ENCODE measurements at regions not wholly inside any gene's neighbourhood (a gene's known extent, or its start where the extent isn't known, plus 50 kb on each side); places are given as distances from the start of the nearest gene placed in this dataset.

DNA sequence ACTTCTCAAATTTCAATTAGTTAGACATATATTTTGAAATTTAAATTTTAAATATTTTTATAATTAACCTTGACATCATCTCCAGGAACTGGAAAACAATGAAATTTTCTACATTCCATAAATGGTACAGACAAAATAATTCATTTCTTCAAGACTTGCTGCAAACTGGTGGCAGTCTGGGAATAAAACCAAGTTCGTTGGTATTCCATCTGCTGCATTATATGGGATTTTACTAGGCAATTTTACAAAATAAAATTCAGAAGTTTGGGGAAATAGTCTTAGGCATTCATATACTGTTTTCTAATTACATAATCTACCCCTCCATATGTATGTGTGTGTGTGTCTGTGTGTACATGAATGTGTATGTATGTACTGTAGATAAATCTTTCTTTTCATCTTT is 984.6 kb upstream of the KCND2 start:
- H2BK120ac ChIP-seq (ENCODE audit: low read depth, low read length), result no peak overlapping the region
- in situ Hi-C loops (cut with MboI; ENCODE audit: low sequenced_read_pairs) (no loop called here), dilution Hi-C loops (cut with HindIII; ENCODE audit: low sequenced_read_pairs, unreplicated experiment) (no loop called here), intact Hi-C loops (cut with micrococcal nuclease) (no loop called here)
- H3K4ac ChIP-seq (ENCODE audit: low read depth, low read length), result no peak overlapping the region
- H2BK5ac ChIP-seq (ENCODE audit: low read depth, low read length, poor library complexity, severe bottlenecking), result no peak overlapping the region
- no peak overlapping the region for H2AK9ac ChIP-seq (replicated peaks; ENCODE audit: low read depth, low read length, poor library complexity)
- H3K27me3 ChIP-seq (ENCODE audit: control insufficient read depth, insufficient read depth, low read length), result no peaks in the 10 kb centered on the region
- H3K9me3 ChIP-seq (ENCODE audit: control insufficient read depth, insufficient read depth, low read length), result no peaks in the 10 kb centered on the region
- BruUV-seq (replicated peaks), result no TSS peak
- no peak overlapping the region for H2AK5ac ChIP-seq (ENCODE audit: low read depth, low read length)
- no peaks in the 10 kb centered on the region for H3K79me1 ChIP-seq (ENCODE audit: low read depth in 1 of 2, low read length in 2 of 2)
- no peaks in the 10 kb centered on the region for H3K36me3 ChIP-seq (ENCODE audit: control insufficient read depth, insufficient read depth, low read length)
- H4K8ac ChIP-seq (ENCODE audit: low read depth in 2 of 2, low read length in 2 of 2), result no peak overlapping the region
- H3K4me3 ChIP-seq (ENCODE audit: insufficient read depth, low read depth, low read length), result no peak overlapping the region
- H4K20me1 ChIP-seq (ENCODE audit: insufficient read depth, low read length), result no peaks in the 10 kb centered on the region
- H3K4me2 ChIP-seq (ENCODE audit: low read depth, low read length), result no peak overlapping the region
- H2BK15ac ChIP-seq (ENCODE audit: low read depth, low read length), result no peak overlapping the region
- ATAC-seq (ENCODE audit: low read depth) (no peak), DNase-seq (no peak)
- WGBS, 2 experiments (ENCODE audit: extremely low coverage in 2 of 2, insufficient read length in 1 of 2), result no CpG with 5 or more reads among the region's 1 CpG
- POLR2A ChIA-PET (ENCODE audit: unreplicated experiment), result no interaction called here
- no peak overlapping the region for H3K56ac ChIP-seq (ENCODE audit: extremely low read depth, insufficient read depth, low read length)
- no peak overlapping the region for H3K18ac ChIP-seq (ENCODE audit: low read depth, low read length)
- no peak overlapping the region for H4K5ac ChIP-seq (ENCODE audit: low read depth, low read length)
- H2AFZ ChIP-seq (replicated peaks; ENCODE audit: low read length, poor library complexity), result no peak overlapping the region
- TF ChIP-seq SMC3 (IDR thresholded peaks at IDR 0.05; ENCODE audit: low read depth, low read length) (no peak), MAFK (IDR thresholded peaks at IDR 0.05; ENCODE audit: low read depth, low read length) (no peak), MAZ (IDR thresholded peaks at IDR 0.05; ENCODE audit: borderline replicate concordance, low read depth, low read length) (no peak), BHLHE40 (IDR thresholded peaks at IDR 0.05; ENCODE audit: low read depth, low read length) (no peak), RFX5 (IDR thresholded peaks at IDR 0.05; ENCODE audit: low read depth, low read length) (no peak), CTCF (conservative IDR thresholded peaks at IDR 0.05; ENCODE audit: low read depth, low read length) (no peak), CHD1 (IDR thresholded peaks at IDR 0.05; ENCODE audit: low read depth, low read length) (no peak), FOS (IDR thresholded peaks at IDR 0.05; ENCODE audit: low read depth, low read length) (no peak), MXI1 (IDR thresholded peaks at IDR 0.05; ENCODE audit: borderline replicate concordance, low read depth, low read length) (no peak), RCOR1 (IDR thresholded peaks at IDR 0.05; ENCODE audit: insufficient replicate concordance, low read length) (no peak), POLR2A (IDR thresholded peaks at IDR 0.05; ENCODE audit: low read depth, low read length) (no peak), NFE2L2 (IDR thresholded peaks at IDR 0.05; ENCODE audit: low read depth, low read length) (no peak), RAD21 (IDR thresholded peaks at IDR 0.05; ENCODE audit: low read length) (no peak)
- TF ChIP-seq, protein P1, sequence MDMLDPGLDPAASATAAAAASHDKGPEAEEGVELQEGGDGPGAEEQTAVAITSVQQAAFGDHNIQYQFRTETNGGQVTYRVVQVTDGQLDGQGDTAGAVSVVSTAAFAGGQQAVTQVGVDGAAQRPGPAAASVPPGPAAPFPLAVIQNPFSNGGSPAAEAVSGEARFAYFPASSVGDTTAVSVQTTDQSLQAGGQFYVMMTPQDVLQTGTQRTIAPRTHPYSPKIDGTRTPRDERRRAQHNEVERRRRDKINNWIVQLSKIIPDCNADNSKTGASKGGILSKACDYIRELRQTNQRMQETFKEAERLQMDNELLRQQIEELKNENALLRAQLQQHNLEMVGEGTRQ (IDR thresholded peaks at IDR 0.05; ENCODE audit: low read depth, low read length), result no peak
- no peak overlapping the region for H3K23ac ChIP-seq (ENCODE audit: low read depth, low read length)
- H3K14ac ChIP-seq (replicated peaks; ENCODE audit: low read depth, low read length), result no peak overlapping the region
- no peak overlapping the region for H4K91ac ChIP-seq (ENCODE audit: insufficient read depth, low read depth, low read length)
- H3K4me1 ChIP-seq (ENCODE audit: control insufficient read depth, insufficient read depth, low read length), result no peaks in the 10 kb centered on the region
- no peak overlapping the region for H3K9ac ChIP-seq (ENCODE audit: low read depth, low read length)
- H3K9me1 ChIP-seq (ENCODE audit: insufficient read depth, low read length), result no peaks in the 10 kb centered on the region
- CTCF ChIA-PET, result no interaction called here
- H2BK20ac ChIP-seq (ENCODE audit: low read depth, low read length), result no peak overlapping the region
- H3K27ac ChIP-seq (ENCODE audit: insufficient read depth, low read length), result no peak overlapping the region

Data from IMR-90 (cell line).